ENCODE measurements at regions not wholly inside any gene's neighbourhood (a gene's known extent, or its start where the extent isn't known, plus 50 kb on each side); places are given as distances from the start of the nearest gene placed in this dataset.

- Mint-ChIP-seq H3K27me3 (ENCODE audit: low read depth, unreplicated experiment) (peaks cover 4% of the 10 kb centered on the region), H3K4me3 (ENCODE audit: unreplicated experiment) (no peak overlapping the region), H3K4me1 (ENCODE audit: low read depth, unreplicated experiment) (peaks cover 11% of the 10 kb centered on the region), H3K27ac (ENCODE audit: unreplicated experiment) (no peak overlapping the region), H3K9me3 (ENCODE audit: unreplicated experiment) (no peaks in the 10 kb centered on the region), H3K36me3 (ENCODE audit: low read depth, unreplicated experiment) (no peaks in the 10 kb centered on the region)
- no peaks in the 10 kb centered on the region for H3K9me3 ChIP-seq (ENCODE audit: insufficient read depth, low read depth, low read length)
- H3K4me2 ChIP-seq (ENCODE audit: low read length) = no peak overlapping the region
- H3K27me3 ChIP-seq (ENCODE audit: insufficient read depth, low read length) = no peaks in the 10 kb centered on the region
- H4K20me1 ChIP-seq (ENCODE audit: insufficient read depth, low read length) = no peaks in the 10 kb centered on the region
- no peak overlapping the region for H3K9ac ChIP-seq (ENCODE audit: low read length)
- no peaks in the 10 kb centered on the region for H3K36me3 ChIP-seq (ENCODE audit: insufficient read depth, low read length)
- TF ChIP-seq CTCF (IDR thresholded peaks at IDR 0.05; ENCODE audit: insufficient read depth, low read depth, low read length) = no peak
- no peak for TF ChIP-seq EZH2 (IDR thresholded peaks at IDR 0.05; ENCODE audit: insufficient read depth, low read length)
- DNase-seq (ENCODE audit: low read depth) = no peak
- no peaks in the 10 kb centered on the region for H3K79me2 ChIP-seq (ENCODE audit: insufficient read depth, low read length)
- H3K4me3 ChIP-seq (ENCODE audit: insufficient read depth, low read depth, low read length) = no peak overlapping the region
- H3K27ac ChIP-seq (ENCODE audit: low read depth, low read length) = no peak overlapping the region
- peaks cover 22% of the 10 kb centered on the region for H3K4me1 ChIP-seq (ENCODE audit: insufficient read depth, low read length)
- no peak overlapping the region for H2AFZ ChIP-seq (ENCODE audit: low read depth, low read length)
- no peak for FAIRE-seq
These were observed 51.1 kb upstream of the EGFL7 start for GRCh38 chr9:136611606-136612005.

DNA sequence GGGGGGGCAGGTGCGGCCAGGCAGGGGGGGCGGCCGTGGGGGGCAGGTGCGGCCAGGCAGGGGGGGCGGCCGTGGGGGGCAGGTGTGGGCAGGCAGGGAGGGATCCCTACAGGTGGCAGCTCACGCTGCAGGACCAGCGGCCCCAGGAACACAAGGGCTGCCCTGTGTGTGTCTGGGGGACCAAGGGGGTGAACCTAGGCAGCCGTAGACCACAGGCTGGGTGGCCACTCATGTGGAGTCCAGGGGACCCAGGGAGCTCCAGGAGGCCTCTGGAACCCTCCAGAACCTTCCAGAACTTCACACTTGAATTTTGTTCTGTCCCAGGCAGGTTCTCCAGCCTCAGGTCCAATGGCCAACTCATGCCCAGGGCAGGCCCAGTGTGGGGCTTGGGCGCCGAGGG lies 51.6 kb upstream of the EGFL7 start:
- peaks cover 10% of the 10 kb centered on the region for H3K4me1 Mint-ChIP-seq (ENCODE audit: low read depth, unreplicated experiment)
- H3K27ac Mint-ChIP-seq (ENCODE audit: unreplicated experiment) = no peak overlapping the region
- H3K27ac ChIP-seq (ENCODE audit: low read depth, low read length) = no peak overlapping the region
- H3K79me2 ChIP-seq (ENCODE audit: insufficient read depth, low read length) = no peaks in the 10 kb centered on the region
- no peak for FAIRE-seq
- no peaks in the 10 kb centered on the region for H3K36me3 Mint-ChIP-seq (ENCODE audit: low read depth, unreplicated experiment)
- no peak overlapping the region for H3K4me3 Mint-ChIP-seq (ENCODE audit: unreplicated experiment)
- no peak for TF ChIP-seq CTCF (IDR thresholded peaks at IDR 0.05; ENCODE audit: insufficient read depth, low read depth, low read length)
- TF ChIP-seq EZH2 (IDR thresholded peaks at IDR 0.05; ENCODE audit: insufficient read depth, low read length) = no peak
- H3K9ac ChIP-seq (ENCODE audit: low read length) = no peak overlapping the region
- no peaks in the 10 kb centered on the region for H3K36me3 ChIP-seq (ENCODE audit: insufficient read depth, low read length)
- DNase-seq (ENCODE audit: low read depth) = no peak
- no peak overlapping the region for H3K4me3 ChIP-seq (ENCODE audit: insufficient read depth, low read depth, low read length)
- H4K20me1 ChIP-seq (ENCODE audit: insufficient read depth, low read length) = no peaks in the 10 kb centered on the region
- no peaks in the 10 kb centered on the region for H3K9me3 Mint-ChIP-seq (ENCODE audit: unreplicated experiment)
- no peak overlapping the region for H2AFZ ChIP-seq (ENCODE audit: low read depth, low read length)
- peaks cover 22% of the 10 kb centered on the region for H3K4me1 ChIP-seq (ENCODE audit: insufficient read depth, low read length)
- no peaks in the 10 kb centered on the region for H3K27me3 ChIP-seq (ENCODE audit: insufficient read depth, low read length)
- H3K4me2 ChIP-seq (ENCODE audit: low read length) = no peak overlapping the region
- H3K27me3 Mint-ChIP-seq (ENCODE audit: low read depth, unreplicated experiment) = peaks cover 4% of the 10 kb centered on the region
- H3K9me3 ChIP-seq (ENCODE audit: insufficient read depth, low read depth, low read length) = no peaks in the 10 kb centered on the region

- Mint-ChIP-seq H3K9me3 (ENCODE audit: unreplicated experiment) (no peaks in the 10 kb centered on the region), H3K36me3 (ENCODE audit: low read depth, unreplicated experiment) (no peaks in the 10 kb centered on the region), H3K4me3 (ENCODE audit: unreplicated experiment) (no peak overlapping the region), H3K4me1 (ENCODE audit: low read depth, unreplicated experiment) (peaks cover 7% of the 10 kb centered on the region), H3K27ac (ENCODE audit: unreplicated experiment) (no peak overlapping the region), H3K27me3 (ENCODE audit: low read depth, unreplicated experiment) (peaks cover 4% of the 10 kb centered on the region)
- TF ChIP-seq CTCF (IDR thresholded peaks at IDR 0.05; ENCODE audit: insufficient read depth, low read depth, low read length) (no peak), EZH2 (IDR thresholded peaks at IDR 0.05; ENCODE audit: insufficient read depth, low read length) (no peak)
- peaks cover 19% of the 10 kb centered on the region for H3K4me1 ChIP-seq (ENCODE audit: insufficient read depth, low read length)
- H3K4me3 ChIP-seq (ENCODE audit: insufficient read depth, low read depth, low read length) = no peak overlapping the region
- H4K20me1 ChIP-seq (ENCODE audit: insufficient read depth, low read length) = no peaks in the 10 kb centered on the region
- H2AFZ ChIP-seq (ENCODE audit: low read depth, low read length) = no peak overlapping the region
- DNase-seq (ENCODE audit: low read depth) = no peak
- no peaks in the 10 kb centered on the region for H3K9me3 ChIP-seq (ENCODE audit: insufficient read depth, low read depth, low read length)
- H3K9ac ChIP-seq (ENCODE audit: low read length) = no peak overlapping the region
- no peak overlapping the region for H3K4me2 ChIP-seq (ENCODE audit: low read length)
- no peaks in the 10 kb centered on the region for H3K79me2 ChIP-seq (ENCODE audit: insufficient read depth, low read length)
- no peaks in the 10 kb centered on the region for H3K27me3 ChIP-seq (ENCODE audit: insufficient read depth, low read length)
- no peaks in the 10 kb centered on the region for H3K36me3 ChIP-seq (ENCODE audit: insufficient read depth, low read length)
- FAIRE-seq = no peak
- no peak overlapping the region for H3K27ac ChIP-seq (ENCODE audit: low read depth, low read length)
These were observed 52.3 kb upstream of the EGFL7 start for GRCh38 chr9:136610426-136610825.

Data from astrocyte (in vitro differentiated cells and primary cell).